A673 (cell line): ENCODE measurements at regions not wholly inside any gene's neighbourhood (a gene's known extent, or its start where the extent isn't known, plus 50 kb on each side); places are given as distances from the start of the nearest gene placed in this dataset.

Experiments used
- EZH2 ChIP-seq: fragments of 200-600 bp; sonication (generic); IDR thresholded peaks from 2 replicates; pipeline ENCODE4 v1.6.1; 2017; ENCODE audit warnings: borderline replicate concordance, low read depth, mild to moderate bottlenecking, mixed read lengths, antibody characterized with exemption, low read length; ENCODE audit not compliant: poor library complexity, severe bottlenecking
- TF ChIP-seq, protein P1 (sequence below): fragments of 300-800, 200-600 bp; sonication (generic); conservative IDR thresholded peaks from 2 replicates; pipeline ENCODE4 v1.5.1; 2017; ENCODE audit warnings: low read depth, mild to moderate bottlenecking, antibody characterized with exemption, low read length, moderate library complexity, mixed read lengths

GRCh38 chr4:110680265-110680664, 57.4 kb upstream of the PITX2 start:
- TF ChIP-seq, protein P1, sequence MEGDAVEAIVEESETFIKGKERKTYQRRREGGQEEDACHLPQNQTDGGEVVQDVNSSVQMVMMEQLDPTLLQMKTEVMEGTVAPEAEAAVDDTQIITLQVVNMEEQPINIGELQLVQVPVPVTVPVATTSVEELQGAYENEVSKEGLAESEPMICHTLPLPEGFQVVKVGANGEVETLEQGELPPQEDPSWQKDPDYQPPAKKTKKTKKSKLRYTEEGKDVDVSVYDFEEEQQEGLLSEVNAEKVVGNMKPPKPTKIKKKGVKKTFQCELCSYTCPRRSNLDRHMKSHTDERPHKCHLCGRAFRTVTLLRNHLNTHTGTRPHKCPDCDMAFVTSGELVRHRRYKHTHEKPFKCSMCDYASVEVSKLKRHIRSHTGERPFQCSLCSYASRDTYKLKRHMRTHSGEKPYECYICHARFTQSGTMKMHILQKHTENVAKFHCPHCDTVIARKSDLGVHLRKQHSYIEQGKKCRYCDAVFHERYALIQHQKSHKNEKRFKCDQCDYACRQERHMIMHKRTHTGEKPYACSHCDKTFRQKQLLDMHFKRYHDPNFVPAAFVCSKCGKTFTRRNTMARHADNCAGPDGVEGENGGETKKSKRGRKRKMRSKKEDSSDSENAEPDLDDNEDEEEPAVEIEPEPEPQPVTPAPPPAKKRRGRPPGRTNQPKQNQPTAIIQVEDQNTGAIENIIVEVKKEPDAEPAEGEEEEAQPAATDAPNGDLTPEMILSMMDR = no peak
- TF ChIP-seq EZH2 = no peak
